ENCODE measurements at regions not wholly inside any gene's neighbourhood (a gene's known extent, or its start where the extent isn't known, plus 50 kb on each side); places are given as distances from the start of the nearest gene placed in this dataset.
"Not testable (repeated sequence)": the region's sequence is repeated elsewhere in the genome, so short reads cannot be mapped to it uniquely, and the experiment has no call there.

DNA sequence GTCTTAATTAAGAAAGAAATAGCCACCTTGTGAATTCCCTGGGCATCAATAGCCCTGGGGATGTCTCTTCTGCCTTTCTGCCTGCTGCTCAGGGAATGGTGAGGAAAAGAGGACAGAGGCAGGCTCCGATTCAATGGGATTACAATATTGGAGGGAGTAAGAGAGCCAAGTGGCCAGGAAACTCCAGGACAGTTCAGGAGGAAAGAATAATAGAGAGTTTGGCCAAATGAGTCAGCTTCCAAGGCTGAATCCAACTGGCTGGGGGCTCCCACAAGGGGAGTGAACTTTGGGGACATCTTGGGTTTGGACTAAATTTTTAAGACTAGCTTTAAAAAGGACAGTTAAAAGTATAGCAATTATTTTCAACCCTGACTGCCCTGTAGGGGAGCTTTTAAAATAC, 235.8 kb upstream of the ASIC2 start:
- DNase-seq, result no peak
- no peak for ATAC-seq
- intact Hi-C loops (cut with DNase I, micrococcal nuclease), result no loop called here

DNA sequence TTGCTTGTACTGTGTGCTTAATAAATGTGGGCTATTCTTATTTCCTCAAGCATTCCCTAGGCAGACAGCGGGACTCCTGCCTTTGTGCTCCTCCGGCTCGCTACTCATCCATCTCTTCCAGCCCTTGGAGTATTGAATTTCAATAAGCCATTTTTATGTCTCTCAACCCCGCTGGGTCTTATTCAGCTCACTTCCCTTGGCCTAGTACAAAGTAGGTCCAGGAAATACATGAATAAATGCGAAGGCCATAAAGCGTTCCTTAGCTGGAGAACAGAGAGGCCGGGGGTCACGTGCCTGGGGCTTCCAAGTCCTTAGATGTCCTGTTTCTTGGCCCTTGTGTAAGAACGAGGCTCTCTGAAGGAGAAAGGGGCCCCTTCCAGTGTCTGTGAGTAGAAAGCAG, 236.7 kb upstream of the ASIC2 start:
- ATAC-seq, result no peak
- DNase-seq, result no peak
- intact Hi-C loops (cut with DNase I, micrococcal nuclease), result no loop called here

DNA sequence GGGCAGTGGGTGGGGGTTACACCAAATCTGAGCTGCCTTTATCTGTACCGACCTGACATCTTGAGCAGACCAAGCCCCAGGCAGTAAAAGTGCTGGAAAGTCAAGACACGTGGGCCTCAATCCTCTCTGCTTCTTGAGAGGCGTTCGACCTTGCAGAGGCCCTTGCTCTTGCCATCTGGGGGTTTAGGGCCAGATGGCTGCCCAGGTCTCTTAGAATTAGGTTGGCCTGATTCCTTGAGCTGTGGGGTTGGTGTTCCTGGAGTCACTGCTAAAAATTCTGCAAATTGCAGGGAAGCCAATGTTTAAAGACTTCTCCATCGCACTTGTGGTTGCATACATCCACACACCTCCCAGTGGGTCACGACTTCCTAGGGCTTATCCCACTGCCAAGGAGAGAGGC, 238.2 kb upstream of the ASIC2 start:
- DNase-seq (no peak), ATAC-seq (no peak)
- intact Hi-C loops (cut with DNase I, micrococcal nuclease), result no loop called here

DNA sequence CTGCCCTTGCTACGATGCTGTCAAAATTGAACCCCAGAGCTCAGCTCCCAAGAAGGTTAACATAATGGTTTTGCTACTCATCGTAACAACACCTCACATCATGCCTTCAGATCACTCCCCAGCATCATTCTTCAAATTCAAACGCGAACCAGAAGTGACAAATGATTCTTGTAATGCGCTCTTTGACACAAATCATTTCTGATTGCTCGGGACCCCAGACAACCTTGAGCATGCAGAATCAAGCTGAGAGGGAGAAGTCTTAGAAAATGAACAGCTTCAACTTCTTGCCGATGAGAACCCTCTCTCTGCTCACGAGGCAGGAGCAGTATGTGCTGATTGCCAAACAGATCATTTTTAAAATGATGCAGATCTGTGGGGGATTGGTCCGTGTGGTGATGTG, 241.0 kb upstream of the ASIC2 start:
- intact Hi-C loops (cut with DNase I, micrococcal nuclease), result no loop called here
- DNase-seq (no peak), ATAC-seq (no peak)

DNA sequence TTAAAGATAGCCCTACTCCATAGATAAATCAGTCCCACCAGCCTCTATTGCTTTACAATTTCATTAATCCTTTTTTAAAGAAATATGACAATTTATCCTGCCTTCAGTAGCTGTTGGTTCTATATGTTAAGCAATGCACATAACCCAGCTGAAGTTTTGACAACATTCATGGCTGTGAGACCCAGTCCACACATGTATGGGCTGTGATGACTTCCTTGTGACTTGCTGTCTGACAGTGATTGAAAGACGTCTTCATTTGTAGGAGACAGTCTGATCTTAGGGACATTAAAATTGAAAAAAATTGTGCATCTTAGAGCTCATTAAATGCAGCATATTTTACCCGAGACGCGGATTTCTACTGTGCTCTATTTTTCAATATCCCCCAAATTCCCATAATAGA, 252.0 kb upstream of the ASIC2 start:
- DNase-seq, result no peak
- no peak for ATAC-seq
- intact Hi-C loops (cut with DNase I, micrococcal nuclease), result no loop called here

DNA sequence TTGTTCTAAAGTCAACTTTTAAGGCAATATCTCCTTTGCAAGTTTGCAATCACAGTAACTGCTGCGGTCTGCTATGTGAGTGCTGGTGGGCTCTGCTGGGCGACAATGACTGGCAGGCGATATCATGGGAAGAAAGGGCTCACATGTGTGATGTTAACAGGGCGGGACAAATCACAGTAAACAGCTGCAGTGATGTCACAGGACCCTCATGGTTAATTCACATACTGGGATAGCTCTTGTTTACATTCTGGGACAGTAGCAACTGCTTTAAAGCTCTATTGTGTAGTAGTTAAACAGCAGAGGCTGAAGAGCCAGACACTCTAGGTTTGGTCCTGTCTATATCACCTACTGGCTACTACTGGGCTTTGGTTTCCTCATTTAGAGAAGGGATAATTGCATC, 257.2 kb upstream of the ASIC2 start:
- intact Hi-C loops (cut with DNase I, micrococcal nuclease), result no loop called here
- DNase-seq (no peak), ATAC-seq (no peak)

DNA sequence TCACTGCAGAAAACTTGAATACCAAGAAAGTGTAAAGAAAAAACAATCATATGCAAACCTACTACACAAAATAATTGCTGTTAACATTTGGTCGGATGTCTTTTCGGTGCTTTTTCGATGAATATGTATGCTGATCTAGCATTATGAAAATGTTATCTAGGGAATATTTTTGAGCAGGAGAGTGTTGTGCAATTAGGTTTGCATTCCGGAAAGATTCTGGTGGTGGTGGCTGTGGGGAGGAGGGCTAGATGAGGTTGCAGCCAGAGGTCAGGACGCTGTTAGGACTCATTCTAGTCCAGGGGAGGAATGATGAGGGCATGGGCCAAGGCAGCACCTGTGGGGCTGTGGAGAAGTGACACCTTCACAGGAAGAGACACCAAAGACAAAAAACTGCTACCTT, 258.0 kb upstream of the ASIC2 start:
- intact Hi-C loops (cut with DNase I, micrococcal nuclease), result no loop called here
- no peak for ATAC-seq
- DNase-seq, result no peak

DNA sequence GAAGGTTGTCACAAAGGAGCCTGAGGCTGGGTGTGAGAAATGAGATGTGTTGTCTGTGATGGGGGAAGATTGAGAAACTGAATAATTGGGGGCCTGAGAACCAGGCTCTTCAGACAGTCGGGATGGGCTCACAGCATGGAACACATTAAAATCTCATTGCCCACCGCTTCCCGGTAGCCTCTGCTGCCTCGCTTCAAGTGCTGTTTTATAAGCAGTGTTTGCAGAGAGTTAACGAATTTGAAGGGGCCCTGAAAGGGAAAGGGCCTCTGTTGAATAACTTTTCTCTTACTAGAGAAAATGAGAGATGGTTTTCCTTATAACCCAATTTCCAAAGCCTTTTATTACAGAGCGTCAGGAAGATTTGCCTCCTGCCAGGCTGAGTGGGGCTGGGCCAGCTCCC, 258.8 kb upstream of the ASIC2 start:
- DNase-seq (no peak), ATAC-seq (no peak)
- intact Hi-C loops (cut with DNase I, micrococcal nuclease), result no loop called here

DNA sequence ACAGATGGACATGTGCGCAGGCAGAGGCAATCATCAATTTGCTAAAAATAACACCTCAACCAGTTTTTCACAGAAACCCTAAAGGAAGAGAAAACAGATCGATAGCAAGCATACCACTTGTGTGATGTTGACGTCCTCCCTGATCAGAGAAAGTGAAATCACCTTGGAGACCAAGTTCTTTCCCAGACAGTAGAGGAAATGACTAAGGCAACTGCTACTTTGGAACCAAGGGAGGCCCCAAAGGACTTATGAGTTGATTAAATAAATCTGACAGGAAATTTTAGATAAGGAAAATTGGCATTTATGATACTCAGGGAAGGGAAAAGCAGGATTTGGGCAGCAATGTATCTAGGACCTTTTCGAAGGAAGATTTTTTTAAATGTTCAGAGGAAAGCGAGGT, 267.1 kb upstream of the ASIC2 start:
- intact Hi-C loops (cut with DNase I, micrococcal nuclease), result no loop called here
- no peak for DNase-seq
- no peak for ATAC-seq

DNA sequence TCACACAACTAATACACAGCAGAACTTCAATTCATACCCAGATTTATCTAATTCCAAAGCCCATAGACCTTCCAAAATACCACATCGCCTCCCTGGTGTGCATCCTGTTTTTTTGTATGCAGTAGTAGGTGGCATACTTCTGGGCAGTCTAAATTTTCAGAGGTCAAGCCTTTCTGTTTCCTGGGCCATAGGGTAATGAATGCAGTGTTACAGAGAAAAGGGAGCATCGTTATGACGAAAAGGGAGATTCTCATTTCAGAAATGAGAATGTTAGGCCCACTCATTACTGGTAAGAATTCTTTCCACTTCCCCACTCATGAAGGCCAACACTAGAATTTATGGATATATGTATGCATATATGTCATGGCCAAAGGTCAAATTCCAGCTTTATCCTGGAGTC, 267.8 kb upstream of the ASIC2 start:
- ATAC-seq (no peak), DNase-seq (no peak)
- intact Hi-C loops (cut with DNase I, micrococcal nuclease), result no loop called here

DNA sequence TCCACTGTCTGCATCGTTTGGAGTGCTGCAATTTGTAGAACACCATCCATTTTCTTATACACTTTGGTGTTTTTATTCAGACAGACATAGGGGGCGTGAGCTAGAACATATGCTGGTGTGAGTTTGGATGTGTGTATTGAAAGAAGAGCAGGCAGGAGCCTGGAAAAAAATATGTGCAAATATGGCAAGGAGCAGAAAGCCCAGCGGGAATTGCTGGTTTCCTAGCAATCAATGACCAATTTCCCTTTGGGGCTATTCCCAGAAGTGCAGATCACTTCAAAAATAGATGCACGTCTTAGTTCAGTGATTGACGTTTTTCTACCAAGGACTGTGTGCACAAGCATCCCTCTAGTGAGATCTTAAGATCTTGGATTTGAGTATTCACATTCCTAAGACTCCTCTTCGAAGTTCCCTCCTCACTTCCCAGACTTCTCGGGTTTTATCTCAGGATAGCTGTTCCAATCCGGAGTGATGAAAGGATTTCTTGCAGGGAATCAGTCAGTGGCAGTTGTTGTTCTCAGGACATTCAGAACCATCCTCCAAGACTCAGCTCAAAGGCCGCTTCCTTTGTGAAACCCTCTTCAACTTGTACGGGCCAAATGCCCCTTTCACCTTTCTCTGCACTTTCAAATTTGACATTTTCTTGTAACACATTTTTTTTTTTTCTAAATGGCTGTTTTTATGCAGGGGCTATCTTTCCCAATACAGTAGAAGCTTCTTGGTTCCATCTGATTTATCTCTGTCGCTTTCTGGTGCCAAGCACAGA, 268.7 kb upstream of the ASIC2 start:
- no peak for DNase-seq
- ATAC-seq, result no peak
- intact Hi-C loops (cut with DNase I, micrococcal nuclease), result no loop called here

DNA sequence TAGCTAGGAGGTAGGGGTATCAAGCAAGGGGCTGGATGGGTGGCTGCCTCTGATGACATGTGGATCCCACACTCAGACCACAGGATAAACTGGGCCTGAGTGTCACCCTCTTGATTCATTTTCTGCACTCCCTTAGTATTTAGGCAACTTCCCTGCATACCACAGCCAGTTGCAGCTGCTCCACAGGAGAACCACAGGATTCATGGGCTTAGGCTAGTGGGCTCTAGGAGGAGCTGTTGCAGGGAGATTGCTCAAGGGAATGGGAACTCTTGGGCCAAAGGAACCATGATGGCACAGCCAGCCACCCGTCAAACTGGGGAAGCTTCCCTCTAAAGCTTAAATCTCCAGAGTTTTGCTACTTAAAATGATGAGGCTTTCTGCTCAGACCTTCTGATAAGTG, 269.7 kb upstream of the ASIC2 start:
- intact Hi-C loops (cut with DNase I, micrococcal nuclease), result no loop called here
- DNase-seq, result no peak
- ATAC-seq, result no peak

DNA sequence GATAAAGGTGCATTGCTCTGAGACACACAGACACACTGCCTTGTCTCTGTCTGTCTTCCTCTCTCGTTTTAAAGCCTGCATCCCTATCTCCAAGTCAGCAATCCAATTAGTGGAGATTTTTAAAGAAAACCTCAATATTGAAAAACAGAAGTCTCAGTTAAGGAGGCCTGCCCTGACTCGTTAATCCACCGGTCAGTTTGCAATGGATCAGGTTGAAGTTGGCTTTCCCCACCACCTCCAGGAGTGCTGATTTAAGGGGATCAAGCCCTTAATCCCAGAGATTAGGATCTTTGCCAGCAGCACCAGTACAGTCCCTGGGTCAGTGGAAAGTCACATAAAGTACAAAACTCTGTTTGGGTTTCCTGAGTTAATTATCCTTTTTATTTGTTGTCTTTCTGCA, 271.1 kb upstream of the ASIC2 start:
- ATAC-seq (no peak), DNase-seq (no peak)
- intact Hi-C loops (cut with DNase I, micrococcal nuclease), result no loop called here

DNA sequence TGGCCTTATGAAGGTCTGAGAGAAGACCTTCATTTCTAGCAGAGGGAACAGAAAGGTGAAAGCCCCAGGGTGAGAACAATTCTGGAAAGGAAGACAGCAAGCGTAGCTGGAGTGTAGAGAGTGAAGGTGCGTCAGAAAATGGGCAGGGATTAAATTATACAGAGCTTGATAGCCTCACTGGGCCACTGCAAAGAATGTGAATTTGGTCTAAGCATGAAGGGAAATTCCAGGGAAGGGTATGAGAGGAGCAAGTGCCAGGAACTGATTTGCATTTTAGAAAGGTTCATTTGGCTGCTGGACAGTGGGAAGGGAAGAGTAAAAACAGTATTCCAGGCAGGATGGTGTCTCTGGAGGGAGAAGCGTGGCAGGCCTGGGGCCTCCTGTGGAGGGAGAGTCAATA, 274.1 kb upstream of the ASIC2 start:
- ATAC-seq (no peak), DNase-seq (no peak)
- intact Hi-C loops (cut with DNase I, micrococcal nuclease), result no loop called here

DNA sequence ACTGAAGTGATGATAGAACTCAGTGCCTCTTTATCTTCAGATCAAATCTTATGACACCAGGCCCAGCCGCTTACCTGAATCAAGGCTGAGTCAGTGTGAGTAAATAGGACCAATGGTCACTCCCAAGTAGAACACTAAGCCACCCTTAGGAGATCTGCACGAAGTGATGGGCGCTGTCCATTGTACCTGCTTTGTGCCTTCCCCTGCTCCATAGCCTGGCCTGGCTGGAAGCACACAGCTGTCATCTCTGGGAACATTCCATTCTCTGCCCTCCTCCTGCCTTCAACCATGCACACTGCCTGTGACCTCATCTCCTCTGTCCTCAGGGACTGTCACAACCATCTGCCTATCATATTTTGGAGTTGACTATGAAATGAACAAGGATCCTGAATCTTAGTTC, 279.5 kb upstream of the ASIC2 start:
- no peak for ATAC-seq
- no peak for DNase-seq
- intact Hi-C loops (cut with DNase I, micrococcal nuclease), result no loop called here

DNA sequence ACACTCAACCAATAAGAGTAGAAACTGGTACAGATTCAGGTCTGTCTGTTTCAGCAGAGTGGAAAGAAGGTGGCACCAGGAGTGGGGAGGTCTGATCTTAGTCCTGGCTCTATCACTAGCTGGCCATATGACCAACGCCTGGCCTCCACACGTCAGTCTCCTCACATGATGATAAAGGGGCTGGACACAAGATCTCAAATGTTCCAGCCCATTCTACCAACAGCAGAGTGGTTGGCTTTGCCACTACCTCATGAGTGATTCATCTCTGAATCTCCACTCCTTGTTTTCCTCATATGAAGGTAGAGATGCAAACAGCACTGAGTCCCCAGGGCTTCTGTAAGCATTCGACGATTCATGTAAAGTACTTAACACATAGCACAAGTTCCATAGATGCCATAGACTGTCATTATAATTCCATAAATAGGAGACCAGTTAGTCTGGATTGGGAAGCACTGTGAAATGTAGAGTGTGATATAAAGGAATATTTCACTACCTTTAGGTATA, 281.9 kb upstream of the ASIC2 start:
- intact Hi-C loops (cut with DNase I, micrococcal nuclease), result no loop called here
- no peak for DNase-seq
- ATAC-seq, result no peak

DNA sequence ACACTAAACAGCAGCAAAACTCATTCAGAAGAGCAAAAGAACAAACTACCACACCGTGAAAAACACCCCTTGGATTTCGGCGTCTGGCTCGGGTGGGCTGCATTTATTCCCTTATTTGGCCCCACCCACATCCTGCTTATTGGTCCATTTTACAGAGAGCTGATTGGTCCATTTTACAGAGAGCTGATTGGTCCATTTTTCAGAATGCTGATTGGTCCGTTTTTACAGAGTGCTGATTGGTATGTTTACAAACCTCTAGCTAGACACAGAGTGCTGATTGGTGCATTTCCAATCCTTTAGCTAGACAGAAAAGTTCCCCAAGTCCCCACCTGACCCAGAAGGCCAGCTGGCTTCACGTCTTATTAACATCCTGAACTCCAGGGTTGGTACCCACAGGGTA, 286.6 kb upstream of the ASIC2 start:
- intact Hi-C loops (cut with DNase I, micrococcal nuclease), result not testable (repeated sequence)

DNA sequence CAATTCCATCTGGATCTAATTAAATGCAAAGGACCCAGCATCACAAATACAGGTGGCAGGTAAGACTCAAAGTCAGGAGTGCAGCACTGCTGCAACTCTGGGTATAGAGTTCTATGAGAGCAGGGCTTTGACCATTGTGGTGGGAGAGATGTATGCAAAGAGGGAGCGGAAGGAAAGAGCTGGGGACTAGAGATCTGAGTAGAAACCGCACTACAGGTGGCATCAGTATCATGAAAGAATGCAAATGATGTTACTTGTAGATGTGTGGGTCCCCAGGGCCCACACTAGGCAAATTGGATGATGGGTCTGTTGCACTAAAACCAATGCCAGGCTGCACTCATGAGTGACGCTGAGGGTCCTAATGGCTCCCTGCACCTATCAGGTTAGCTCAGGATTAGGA, 287.1 kb upstream of the ASIC2 start:
- no peak for ATAC-seq
- no peak for DNase-seq
- intact Hi-C loops (cut with DNase I, micrococcal nuclease), result no loop called here

More for the DNA sequence above, 286.6 kb upstream of the ASIC2 start:
- not testable (repeated sequence) for DNase-seq, ATAC-seq

DNA sequence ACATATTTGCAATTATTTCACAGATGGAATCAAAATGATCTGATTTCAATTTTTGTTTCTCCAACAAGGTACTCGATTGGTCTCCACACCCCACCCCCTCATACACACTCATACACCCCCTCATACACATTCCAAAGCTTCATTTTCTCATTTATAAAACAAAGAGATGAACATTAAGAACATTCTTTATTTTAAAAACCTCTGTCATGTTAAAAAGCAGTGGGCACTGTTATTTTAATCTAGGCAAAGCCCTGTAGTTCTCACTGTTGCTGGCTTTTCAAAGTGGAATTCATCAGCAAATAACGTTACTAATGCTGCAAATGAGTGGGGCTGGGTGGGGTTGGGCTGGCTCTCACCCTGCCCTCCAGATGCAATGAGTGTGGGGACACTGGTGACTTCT, 289.6 kb upstream of the ASIC2 start:
- DNase-seq (no peak), ATAC-seq (no peak)
- intact Hi-C loops (cut with DNase I, micrococcal nuclease), result no loop called here

DNA sequence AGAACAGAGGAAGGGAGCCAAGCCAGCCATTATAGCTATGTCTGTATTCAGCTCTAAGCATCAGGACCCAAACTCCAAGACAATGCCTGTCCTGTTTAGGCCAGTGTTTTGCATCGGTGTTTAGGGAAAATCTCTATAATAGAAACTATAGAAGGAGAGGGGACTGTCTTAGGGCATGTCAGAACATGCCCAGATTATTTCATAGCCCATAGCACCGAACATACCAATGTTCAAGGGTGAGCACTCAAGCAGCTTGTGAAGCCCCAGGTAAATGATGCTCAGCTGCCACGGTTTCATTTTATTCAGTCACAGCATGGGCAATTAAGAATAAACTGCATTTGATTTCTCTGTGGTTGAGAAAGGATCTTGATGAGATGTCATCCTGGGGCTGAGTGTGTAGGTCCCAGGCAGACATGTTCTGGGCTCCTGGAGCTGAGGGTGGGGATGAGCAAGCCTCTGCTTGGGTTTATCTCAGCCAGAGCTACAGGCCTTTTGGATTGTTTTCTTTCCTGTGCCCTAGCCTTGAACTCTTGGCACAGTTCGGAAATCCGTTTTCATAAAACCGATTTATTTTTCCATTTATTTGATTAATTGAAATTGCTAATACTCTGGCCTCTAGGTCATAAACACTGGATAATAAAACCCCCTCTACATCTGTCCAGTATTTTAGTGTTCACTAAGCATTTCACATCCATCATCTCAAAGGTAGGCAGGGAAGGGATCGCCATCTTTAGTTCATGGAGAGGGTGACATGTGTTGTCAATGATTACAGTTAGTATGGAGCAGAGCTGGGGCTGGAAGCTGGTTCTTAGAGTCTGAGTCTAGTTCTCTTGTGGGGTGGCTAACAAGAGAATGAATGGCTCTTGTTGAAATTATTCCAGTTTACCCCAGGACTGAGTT, 290.7 kb upstream of the ASIC2 start:
- intact Hi-C loops (cut with DNase I, micrococcal nuclease), result no loop called here
- ATAC-seq (no peak), DNase-seq (no peak)
